ENCODE measurements at regions not wholly inside any gene's neighbourhood (a gene's known extent, or its start where the extent isn't known, plus 50 kb on each side); places are given as distances from the start of the nearest gene placed in this dataset.

DNA sequence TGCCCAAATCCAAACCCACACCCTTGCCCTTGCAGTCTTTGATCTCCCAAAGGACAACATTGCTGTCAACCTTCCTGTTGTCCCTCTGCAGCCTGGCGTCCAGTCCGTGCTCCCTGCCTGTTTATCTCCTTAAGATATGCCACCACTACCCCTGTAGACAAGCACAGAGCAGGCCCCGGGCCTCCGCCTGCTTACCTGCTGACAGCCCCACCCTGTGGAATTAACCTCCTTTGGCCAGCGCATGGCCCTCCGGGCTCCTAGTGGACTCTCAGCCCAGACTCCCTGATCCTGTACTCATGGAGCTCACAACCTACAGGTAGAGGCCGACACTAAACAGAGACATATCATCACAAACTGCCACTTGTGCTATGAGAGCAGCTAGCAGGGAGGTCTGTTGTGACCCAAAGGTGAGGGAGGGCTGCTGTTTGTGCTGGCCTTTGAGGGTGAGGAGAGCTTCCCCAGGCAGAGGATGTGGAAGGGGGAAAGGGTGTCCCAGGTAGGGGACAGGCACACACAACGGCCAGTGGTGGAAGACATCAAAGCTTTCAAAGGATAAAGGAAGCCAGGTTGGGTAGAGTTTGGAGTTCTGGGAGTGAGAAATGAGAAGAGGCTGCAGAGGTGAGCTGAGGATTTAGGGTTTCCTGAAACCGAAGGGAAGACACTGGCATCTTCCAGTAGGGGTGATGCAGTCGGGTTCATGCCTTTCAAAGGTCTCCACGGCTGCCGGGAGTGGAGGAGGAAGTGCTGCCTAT is 174.5 kb upstream of the ZMIZ1 start:
- H3K4me2 ChIP-seq (ENCODE audit: extremely low read depth, insufficient read depth, low read length) = no peak overlapping the region
- no peak overlapping the region for H3K27ac ChIP-seq (ENCODE audit: insufficient read depth, low read length)
- H3K36me3 ChIP-seq (ENCODE audit: control insufficient read depth, insufficient read depth, low read length) = no peaks in the 10 kb centered on the region
- TF ChIP-seq, protein P1, sequence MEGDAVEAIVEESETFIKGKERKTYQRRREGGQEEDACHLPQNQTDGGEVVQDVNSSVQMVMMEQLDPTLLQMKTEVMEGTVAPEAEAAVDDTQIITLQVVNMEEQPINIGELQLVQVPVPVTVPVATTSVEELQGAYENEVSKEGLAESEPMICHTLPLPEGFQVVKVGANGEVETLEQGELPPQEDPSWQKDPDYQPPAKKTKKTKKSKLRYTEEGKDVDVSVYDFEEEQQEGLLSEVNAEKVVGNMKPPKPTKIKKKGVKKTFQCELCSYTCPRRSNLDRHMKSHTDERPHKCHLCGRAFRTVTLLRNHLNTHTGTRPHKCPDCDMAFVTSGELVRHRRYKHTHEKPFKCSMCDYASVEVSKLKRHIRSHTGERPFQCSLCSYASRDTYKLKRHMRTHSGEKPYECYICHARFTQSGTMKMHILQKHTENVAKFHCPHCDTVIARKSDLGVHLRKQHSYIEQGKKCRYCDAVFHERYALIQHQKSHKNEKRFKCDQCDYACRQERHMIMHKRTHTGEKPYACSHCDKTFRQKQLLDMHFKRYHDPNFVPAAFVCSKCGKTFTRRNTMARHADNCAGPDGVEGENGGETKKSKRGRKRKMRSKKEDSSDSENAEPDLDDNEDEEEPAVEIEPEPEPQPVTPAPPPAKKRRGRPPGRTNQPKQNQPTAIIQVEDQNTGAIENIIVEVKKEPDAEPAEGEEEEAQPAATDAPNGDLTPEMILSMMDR (conservative IDR thresholded peaks at IDR 0.05 in 1 of 2, IDR thresholded peaks at IDR 0.05 in 1 of 2; ENCODE audit: low read depth in 1 of 2, low read length in 2 of 2) = no peak
- TF ChIP-seq EZH2 (IDR thresholded peaks at IDR 0.05; ENCODE audit: low read length, missing control alignments) = no peak
- H3K9me3 ChIP-seq (ENCODE audit: control insufficient read depth, insufficient read depth, low read depth, low read length) = no peaks in the 10 kb centered on the region
- no peak overlapping the region for H2AFZ ChIP-seq (ENCODE audit: low read length)
- H3K27me3 ChIP-seq (ENCODE audit: control insufficient read depth, insufficient read depth, low read length) = peaks cover 20% of the 10 kb centered on the region
- no peaks in the 10 kb centered on the region for H4K20me1 ChIP-seq (ENCODE audit: control insufficient read depth, extremely low read depth, insufficient read depth, low read length)
- no peak overlapping the region for H3K4me3 ChIP-seq (replicated peaks in 1 of 4; ENCODE audit: control extremely low read depth in 1 of 4, insufficient read depth in 1 of 4, low read depth in 3 of 4, low read length in 4 of 4)
- no peak overlapping the region for H3K9ac ChIP-seq (ENCODE audit: insufficient read depth, low read length)
- no peaks in the 10 kb centered on the region for H3K79me2 ChIP-seq (ENCODE audit: control insufficient read depth, insufficient read depth, low read length)
- H3K4me1 ChIP-seq (ENCODE audit: control insufficient read depth, extremely low read depth, insufficient read depth, low read length) = no peaks in the 10 kb centered on the region
- no peak for DNase-seq (ENCODE audit: low read depth in 2 of 2)

DNA sequence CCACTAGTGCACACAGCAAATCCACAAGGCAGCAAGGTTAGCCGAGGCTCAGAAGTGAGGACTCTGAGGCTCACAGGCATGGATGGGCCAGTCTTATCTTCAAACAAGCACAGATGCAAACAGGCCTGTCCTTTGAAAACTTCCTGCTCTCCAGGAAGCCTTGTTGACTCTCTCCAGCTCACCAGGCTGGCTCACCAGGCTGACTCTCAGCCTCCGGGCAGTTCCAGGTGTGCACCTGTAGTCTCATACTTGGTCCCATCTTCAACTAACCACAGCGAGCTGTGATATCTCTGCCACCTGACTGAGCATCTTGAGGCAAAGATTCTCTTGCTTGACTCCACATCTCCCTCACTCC is 173.9 kb upstream of the ZMIZ1 start:
- no peaks in the 10 kb centered on the region for H3K36me3 ChIP-seq (ENCODE audit: control insufficient read depth, insufficient read depth, low read length)
- no peaks in the 10 kb centered on the region for H3K4me1 ChIP-seq (ENCODE audit: control insufficient read depth, extremely low read depth, insufficient read depth, low read length)
- H3K4me2 ChIP-seq (ENCODE audit: extremely low read depth, insufficient read depth, low read length) = no peak overlapping the region
- H3K4me3 ChIP-seq (replicated peaks in 1 of 4; ENCODE audit: control extremely low read depth in 1 of 4, insufficient read depth in 1 of 4, low read depth in 3 of 4, low read length in 4 of 4) = no peak overlapping the region
- DNase-seq (ENCODE audit: low read depth in 2 of 2) = no peak
- H3K27ac ChIP-seq (ENCODE audit: insufficient read depth, low read length) = no peak overlapping the region
- H3K27me3 ChIP-seq (ENCODE audit: control insufficient read depth, insufficient read depth, low read length) = peaks cover 20% of the 10 kb centered on the region
- no peaks in the 10 kb centered on the region for H3K79me2 ChIP-seq (ENCODE audit: control insufficient read depth, insufficient read depth, low read length)
- no peak overlapping the region for H2AFZ ChIP-seq (ENCODE audit: low read length)
- H3K9ac ChIP-seq (ENCODE audit: insufficient read depth, low read length) = no peak overlapping the region
- no peaks in the 10 kb centered on the region for H3K9me3 ChIP-seq (ENCODE audit: control insufficient read depth, insufficient read depth, low read depth, low read length)
- TF ChIP-seq EZH2 (IDR thresholded peaks at IDR 0.05; ENCODE audit: low read length, missing control alignments) = no peak
- TF ChIP-seq, protein P1 (conservative IDR thresholded peaks at IDR 0.05 in 1 of 2, IDR thresholded peaks at IDR 0.05 in 1 of 2; ENCODE audit: low read depth in 1 of 2, low read length in 2 of 2) = no peak
- no peaks in the 10 kb centered on the region for H4K20me1 ChIP-seq (ENCODE audit: control insufficient read depth, extremely low read depth, insufficient read depth, low read length)

DNA sequence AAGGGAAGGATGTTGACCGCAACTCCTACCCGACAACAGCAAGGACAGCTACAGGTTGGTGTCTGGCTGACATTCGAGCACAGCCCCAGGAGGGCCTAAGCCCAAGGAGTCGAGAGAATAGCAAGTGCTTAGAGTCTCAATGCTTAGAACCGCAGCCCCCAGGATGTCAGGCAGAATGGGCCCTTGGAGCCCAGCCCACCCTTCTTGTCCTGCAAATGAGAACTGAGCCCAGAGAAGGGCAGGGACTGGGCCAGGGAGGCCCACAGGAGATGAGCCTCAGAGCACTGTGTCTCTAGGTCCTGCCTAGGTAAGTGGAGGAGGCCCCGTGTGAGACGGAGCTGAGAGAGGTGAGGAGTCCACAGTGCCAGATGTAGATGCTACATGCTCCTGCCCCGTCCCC is 173.3 kb upstream of the ZMIZ1 start:
- TF ChIP-seq, protein P1 (conservative IDR thresholded peaks at IDR 0.05 in 1 of 2, IDR thresholded peaks at IDR 0.05 in 1 of 2; ENCODE audit: low read depth in 1 of 2, low read length in 2 of 2) = no peak
- no peak for TF ChIP-seq EZH2 (IDR thresholded peaks at IDR 0.05; ENCODE audit: low read length, missing control alignments)
- no peak overlapping the region for H2AFZ ChIP-seq (ENCODE audit: low read length)
- no peaks in the 10 kb centered on the region for H3K36me3 ChIP-seq (ENCODE audit: control insufficient read depth, insufficient read depth, low read length)
- H3K27me3 ChIP-seq (ENCODE audit: control insufficient read depth, insufficient read depth, low read length) = peaks cover 17% of the 10 kb centered on the region
- no peaks in the 10 kb centered on the region for H3K4me1 ChIP-seq (ENCODE audit: control insufficient read depth, extremely low read depth, insufficient read depth, low read length)
- H3K4me3 ChIP-seq (replicated peaks in 1 of 4; ENCODE audit: control extremely low read depth in 1 of 4, insufficient read depth in 1 of 4, low read depth in 3 of 4, low read length in 4 of 4) = no peak overlapping the region
- no peaks in the 10 kb centered on the region for H4K20me1 ChIP-seq (ENCODE audit: control insufficient read depth, extremely low read depth, insufficient read depth, low read length)
- no peaks in the 10 kb centered on the region for H3K9me3 ChIP-seq (ENCODE audit: control insufficient read depth, insufficient read depth, low read depth, low read length)
- no peaks in the 10 kb centered on the region for H3K79me2 ChIP-seq (ENCODE audit: control insufficient read depth, insufficient read depth, low read length)
- no peak overlapping the region for H3K27ac ChIP-seq (ENCODE audit: insufficient read depth, low read length)
- no peak overlapping the region for H3K4me2 ChIP-seq (ENCODE audit: extremely low read depth, insufficient read depth, low read length)
- H3K9ac ChIP-seq (ENCODE audit: insufficient read depth, low read length) = no peak overlapping the region
- no peak for DNase-seq (ENCODE audit: low read depth in 2 of 2)
